Sigmoid colon (tissue), 4 donors: ENCODE measurements at regions not wholly inside any gene's neighbourhood (a gene's known extent, or its start where the extent isn't known, plus 50 kb on each side); places are given as distances from the start of the nearest gene placed in this dataset.

Experiments
- CTCF ChIP-seq, 4 experiments: fragments of 450-650 bp in 3 of 4; fragments of 200-600 bp in 1 of 4; IDR thresholded peaks; one replicate each; pipeline ENCODE4 v1.5.1; 2016 to 2019; ENCODE audit warnings: antibody characterized with exemption in 4 of 4, mild to moderate bottlenecking in 3 of 4, moderate library complexity in 2 of 4
- EP300 ChIP-seq, 4 donors: sonication (generic); formaldehyde crosslinking; IDR thresholded peaks; one replicate each; pipeline ENCODE4 v1.6.1; 2017; ENCODE audit warnings: antibody characterized with exemption in 4 of 4
- POLR2A ChIP-seq, 2 donors: fragments of 450-650 bp; IDR thresholded peaks; one replicate each; pipeline ENCODE4 v1.6.1; 2016; ENCODE audit warnings: antibody characterized with exemption in 2 of 2, mild to moderate bottlenecking in 2 of 2, moderate library complexity in 2 of 2
- POLR2AphosphoS5 ChIP-seq, 4 donors: sonication (generic); formaldehyde crosslinking; IDR thresholded peaks; one replicate each; pipeline ENCODE4 v1.6.1; 2017; ENCODE audit warnings: antibody characterized with exemption in 4 of 4

GRCh38 chr15:96598514-96598913 lies 268.0 kb downstream of the NR2F2 start:
- TF ChIP-seq CTCF (IDR thresholded peaks at IDR 0.05): no peak
- TF ChIP-seq EP300 (IDR thresholded peaks at IDR 0.05): no peak
- no peak for TF ChIP-seq POLR2A (IDR thresholded peaks at IDR 0.05)
- TF ChIP-seq POLR2AphosphoS5 (IDR thresholded peaks at IDR 0.05): no peak
